GM18868 (cell line): ENCODE measurements at regions not wholly inside any gene's neighbourhood (a gene's known extent, or its start where the extent isn't known, plus 50 kb on each side); places are given as distances from the start of the nearest gene placed in this dataset.

Experiments used
- ATAC-seq: cut with Tn5 transposase; IDR thresholded peaks from one replicate; pipeline ENCODE4 v1.9.1; 2021; ENCODE audit warnings: mild to moderate bottlenecking, moderate library complexity; ENCODE audit not compliant: unreplicated experiment

DNA sequence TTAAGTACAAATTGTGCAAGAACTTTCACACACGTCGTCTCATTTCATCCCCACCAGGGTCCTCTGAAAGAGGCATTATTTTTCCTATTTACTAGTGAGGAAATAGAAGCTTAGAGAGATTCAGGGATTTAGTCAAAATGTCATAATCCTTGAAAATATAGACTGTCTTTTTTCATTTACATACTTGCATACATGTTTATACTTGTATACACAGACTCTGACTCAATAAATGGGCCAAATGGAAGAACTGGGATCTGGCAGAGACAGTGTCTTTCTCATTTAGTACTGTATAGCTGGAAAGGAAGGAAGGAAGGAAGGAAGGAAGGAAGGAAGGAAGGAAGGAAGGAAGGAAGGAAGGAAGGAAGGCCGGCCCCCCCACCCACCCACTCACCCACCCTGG is 357.7 kb upstream of the SOX5 start:
- no peak for ATAC-seq

DNA sequence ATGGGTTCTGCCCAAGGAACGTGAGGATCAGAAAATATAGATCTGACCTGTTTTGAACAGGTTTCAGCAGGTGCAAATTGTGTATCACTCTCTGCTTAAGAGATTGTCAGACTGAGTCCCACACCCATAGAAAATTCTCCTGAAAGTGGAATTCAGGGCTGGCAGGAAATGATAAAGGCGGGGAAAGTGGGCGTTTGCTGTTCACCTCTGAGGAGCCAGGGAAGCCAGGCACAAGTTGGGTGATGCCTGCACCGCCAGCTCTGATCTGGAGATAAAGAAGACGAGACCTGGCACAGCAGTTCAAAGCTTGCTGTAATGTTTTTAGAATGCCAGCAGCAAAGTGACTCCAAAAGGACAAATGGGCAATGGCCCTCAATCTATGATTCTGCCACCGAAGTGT is 356.5 kb upstream of the SOX5 start:
- no peak for ATAC-seq

DNA sequence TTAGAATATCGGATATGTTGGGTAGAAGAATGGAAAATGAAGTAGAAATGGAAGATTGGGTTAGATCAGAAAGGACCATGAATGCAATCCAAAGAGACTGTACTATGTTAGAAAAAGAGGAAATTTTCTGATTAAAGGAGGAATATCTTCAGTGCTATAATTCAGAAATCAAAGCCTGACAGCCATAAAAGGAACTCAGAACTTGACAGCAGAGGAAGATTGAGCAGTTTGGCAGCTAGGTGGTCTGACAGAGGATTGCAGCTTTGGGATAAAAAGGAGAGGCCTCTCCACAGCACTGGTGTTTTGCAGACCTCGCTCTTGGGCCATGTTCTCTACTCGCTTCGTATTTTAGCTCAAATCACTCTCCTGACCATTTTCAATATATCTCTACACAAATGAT is 354.8 kb upstream of the SOX5 start:
- ATAC-seq, result no peak

DNA sequence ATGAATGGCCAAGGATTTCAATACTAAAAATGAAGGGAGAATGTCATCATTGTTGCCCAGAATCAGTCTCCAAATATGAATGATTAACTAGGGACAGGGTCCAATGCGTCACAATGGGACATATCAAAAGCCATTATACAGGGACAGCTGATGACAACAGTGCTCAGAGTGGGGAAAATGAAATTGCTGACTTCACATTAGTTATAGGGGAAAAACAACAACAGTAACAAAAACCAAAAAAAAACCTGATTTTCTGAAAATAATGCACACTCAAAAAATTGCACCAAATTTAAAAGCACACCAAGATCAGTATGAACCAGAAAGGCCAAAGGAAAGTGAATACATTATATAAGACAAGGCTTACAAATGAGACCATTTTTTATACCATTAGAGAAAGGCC is 353.2 kb upstream of the SOX5 start:
- ATAC-seq, result no peak

DNA sequence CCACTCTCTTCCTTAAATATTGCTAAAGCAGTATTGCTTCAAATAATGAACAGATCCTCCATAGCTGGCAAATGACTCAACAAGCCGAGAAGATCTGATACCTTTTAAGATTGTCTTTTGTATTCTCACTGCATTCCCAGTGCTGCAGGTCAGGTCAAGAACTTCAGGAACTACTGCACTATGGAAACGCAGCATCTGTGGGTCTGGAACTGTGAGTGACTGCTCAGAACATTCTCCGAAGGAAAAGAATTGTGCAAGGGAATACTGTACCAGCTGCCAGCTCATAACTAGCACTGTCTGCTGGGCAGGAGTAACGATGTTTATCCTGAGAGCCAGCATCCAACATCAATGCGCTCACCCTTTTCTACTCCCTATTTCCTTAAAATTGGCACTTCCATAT is 348.0 kb upstream of the SOX5 start:
- ATAC-seq, result no peak

DNA sequence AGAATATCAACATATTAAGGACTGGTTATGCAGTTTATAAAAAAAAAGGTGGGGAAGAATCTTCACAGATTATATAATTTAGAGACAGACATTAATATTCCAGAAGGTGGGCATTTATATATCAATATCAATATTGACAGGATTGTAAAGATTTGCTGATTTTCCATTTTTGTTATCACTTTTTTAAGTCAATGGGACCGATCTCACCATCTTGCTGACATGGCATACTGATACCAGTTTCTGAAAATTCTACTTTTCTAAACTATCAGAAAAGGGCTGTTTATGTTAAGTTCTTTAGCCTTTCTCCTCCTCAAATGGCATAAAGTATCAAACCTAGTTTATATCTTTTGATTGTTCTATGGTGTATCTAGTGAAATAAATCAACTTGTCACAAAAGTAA is 344.1 kb upstream of the SOX5 start:
- ATAC-seq, result no peak

DNA sequence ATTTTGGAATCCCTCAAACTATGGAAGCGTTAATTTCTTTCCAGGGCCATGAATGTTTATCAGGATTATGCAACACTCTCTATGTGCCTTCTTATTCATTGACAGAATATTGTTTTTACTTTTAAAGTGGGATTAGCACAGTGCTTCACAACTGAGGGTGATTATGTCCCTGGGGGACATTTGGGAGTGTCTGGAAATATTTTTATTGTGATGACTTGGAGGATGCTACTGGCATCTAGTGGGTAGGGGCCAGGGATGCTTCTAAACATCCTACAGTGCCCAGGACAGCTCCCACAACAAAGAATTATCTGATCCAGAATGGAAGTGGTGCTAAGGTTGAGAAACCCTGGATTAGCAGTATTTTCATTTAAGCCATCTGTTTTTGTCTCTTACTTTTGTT is 338.5 kb upstream of the SOX5 start:
- no peak for ATAC-seq

DNA sequence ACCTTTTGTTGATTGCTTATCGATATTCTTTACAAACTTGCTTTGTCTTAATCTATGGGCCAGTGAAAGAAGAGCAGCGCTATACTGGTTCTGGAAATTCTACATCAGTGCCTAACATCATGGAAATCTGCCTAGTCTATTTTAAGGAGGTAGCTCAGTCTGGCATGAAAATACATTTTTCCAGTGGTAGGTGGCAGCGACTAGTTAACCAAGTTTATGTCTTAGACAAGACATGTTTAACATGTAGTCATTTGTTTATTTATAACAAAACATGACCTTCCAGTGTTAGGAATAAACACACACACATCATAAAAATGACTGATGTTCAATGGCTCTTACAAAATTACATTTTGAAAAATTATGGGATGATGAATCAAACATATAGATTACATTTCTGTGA is 336.0 kb upstream of the SOX5 start:
- ATAC-seq, result no peak

DNA sequence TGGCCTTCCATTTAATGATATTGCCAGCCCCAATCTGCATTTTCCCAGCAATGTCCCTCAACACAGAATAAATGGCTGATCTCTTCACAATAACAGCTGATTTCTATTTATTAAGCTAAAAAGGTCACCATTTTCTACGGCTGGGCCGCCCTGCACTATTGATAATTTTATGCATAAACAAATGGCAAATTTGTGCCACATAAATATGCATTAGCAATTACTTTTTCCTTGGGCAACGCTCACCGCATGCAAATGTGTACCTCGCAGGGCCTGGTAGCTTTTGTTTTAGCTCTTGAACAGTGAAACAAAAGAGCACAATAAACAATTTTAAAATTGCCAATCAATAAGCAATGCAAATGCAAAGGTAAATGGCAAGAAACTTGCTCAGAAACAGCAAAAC is 331.9 kb upstream of the SOX5 start:
- ATAC-seq, result no peak

DNA sequence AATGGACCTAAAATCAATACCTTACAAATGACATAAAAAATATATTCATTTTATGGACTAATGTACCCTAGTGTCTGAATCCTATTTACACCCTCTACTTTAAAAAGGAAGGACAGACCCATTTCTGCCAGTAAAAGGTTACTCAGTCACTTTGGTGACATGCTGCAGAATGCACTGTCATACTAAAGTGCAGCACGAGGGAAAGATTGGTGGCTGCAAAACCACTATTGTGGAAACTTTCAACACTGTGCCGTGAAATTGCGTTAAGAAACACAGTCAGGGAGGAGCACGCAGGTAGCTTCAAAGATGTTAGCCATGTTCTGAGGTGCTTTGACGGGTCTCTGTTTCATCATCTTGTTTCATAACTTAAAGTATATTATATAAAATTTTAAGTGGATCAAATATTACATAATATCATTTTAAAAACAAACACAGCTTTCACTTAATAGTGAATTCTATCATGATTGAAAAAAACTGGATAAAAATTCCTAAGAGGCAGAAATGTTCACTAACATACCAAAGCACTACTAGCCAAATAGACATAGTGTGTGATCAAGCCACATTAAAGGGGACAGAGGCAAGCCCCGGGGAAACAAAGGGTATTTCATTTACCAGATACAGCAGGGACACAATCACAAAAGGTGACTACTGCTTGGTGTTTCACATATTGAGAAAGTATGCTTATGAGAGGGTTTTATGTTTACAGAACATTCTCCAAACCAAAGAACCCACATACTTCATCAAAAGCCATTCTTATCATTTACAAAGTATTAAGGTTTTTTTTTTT is 330.8 kb upstream of the SOX5 start:
- ATAC-seq, result no peak

DNA sequence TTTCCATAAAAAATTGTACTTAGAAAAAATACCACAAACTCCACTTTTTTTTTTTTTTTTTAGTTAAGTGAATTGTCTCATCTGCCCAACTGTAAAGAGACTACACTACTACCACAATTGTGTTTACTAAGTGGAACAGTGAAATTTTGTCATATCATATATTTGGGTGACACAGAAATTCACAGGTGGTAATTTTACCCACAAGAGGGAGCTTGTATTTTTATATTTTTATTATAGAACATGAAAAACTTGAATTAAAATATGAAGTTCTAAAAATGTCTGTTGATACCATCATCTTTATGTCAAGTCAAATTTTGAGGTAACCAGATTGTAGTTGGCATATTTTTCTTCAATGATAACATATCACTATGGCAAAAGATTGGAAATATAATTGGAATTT is 329.4 kb upstream of the SOX5 start:
- ATAC-seq, result no peak

DNA sequence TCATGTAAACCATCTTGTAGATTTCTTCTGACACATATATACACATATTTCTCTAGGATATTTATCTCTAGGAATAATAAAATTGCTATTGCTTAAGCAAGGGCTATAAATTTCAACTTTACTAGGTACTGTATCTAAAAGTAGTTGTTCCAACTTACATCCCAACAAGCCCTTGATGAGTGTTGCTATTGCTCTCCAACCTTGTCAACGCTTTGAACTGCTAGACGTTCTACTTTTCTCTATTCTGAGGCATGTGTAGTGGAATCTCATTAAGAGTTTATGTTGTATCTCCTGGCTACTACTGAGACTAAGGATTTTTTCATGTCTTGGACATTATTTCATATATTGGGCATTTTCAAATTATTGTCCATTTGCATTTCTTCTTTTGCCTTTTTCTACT is 321.5 kb upstream of the SOX5 start:
- ATAC-seq, result no peak

DNA sequence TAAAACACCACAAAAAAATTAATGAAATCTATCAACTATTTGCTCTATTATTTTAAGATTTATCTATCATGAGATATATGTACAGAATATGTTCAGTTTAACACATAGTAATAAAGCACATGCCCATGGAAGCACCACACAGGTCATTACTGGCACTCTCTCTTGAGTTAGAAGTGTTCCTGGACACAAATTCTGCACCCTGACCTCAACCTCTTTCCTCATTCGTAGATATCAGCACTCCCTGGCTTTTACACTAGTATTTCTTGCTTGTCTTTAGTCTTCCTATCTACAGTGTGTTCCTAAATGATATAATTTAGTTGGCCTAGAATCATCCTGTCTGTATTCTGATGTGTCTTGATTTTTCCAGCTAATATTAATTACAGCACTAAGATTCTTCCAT is 321.0 kb upstream of the SOX5 start:
- no peak for ATAC-seq

DNA sequence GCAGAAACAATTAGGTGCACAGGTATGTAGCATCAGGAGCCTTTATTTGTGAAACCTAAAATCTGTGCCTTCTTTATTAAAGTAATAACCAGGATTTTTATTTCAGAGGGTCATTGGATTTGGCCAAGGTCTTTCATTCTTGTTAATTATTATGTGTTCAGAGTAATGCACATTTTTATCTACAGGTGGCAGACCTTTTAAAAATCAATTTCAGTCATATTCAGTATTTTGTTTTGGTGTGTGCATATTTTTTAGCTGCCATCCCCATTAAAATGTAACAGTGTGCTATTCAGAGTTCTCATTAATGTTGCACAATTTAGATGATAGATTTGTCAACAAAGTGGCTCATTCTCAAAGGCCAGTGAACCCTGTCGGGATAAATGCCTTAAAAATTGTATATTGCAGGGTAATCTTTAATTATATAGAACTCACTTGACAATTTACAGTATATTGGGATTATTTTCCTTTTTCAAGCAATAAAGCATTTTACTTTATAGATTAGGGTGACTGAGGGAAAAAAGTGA is 319.3 kb upstream of the SOX5 start:
- no peak for ATAC-seq

DNA sequence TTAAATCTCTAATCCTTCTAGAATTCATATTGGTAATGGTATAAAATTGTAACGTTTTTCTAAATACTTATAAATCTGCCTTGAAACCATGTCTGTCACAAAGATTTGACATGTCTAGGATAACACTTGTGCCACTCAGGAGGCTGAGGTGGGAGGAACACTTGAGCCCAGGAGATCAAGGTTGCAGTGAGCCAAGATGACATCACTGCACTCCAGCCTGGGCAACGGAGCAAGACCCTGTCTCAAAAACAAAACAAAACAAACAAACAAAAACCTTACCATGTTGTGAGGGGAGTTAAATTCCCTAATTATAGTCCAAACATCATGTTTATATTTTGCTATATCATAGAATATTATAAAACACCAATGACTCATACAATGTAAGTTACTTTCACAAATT is 317.5 kb upstream of the SOX5 start:
- no peak for ATAC-seq

DNA sequence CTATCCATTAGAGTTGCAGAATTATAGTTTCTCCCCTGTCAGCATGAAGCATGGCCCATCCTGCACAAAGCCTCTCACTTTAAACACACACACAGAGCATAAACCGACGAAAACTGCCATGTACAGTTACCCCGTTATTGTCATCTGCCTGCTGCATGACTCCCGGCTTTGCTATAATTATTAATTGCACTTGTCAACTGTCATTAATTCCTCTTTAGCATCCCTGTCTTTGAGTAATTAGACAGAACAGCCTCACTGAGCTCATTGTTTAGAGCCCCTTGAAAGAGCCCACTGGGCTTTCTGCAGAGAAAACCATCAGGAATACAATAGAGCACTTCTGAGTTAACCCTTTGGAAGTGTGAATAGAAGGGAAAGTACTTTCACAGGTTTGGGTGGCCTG is 307.2 kb upstream of the SOX5 start:
- ATAC-seq, result no peak

DNA sequence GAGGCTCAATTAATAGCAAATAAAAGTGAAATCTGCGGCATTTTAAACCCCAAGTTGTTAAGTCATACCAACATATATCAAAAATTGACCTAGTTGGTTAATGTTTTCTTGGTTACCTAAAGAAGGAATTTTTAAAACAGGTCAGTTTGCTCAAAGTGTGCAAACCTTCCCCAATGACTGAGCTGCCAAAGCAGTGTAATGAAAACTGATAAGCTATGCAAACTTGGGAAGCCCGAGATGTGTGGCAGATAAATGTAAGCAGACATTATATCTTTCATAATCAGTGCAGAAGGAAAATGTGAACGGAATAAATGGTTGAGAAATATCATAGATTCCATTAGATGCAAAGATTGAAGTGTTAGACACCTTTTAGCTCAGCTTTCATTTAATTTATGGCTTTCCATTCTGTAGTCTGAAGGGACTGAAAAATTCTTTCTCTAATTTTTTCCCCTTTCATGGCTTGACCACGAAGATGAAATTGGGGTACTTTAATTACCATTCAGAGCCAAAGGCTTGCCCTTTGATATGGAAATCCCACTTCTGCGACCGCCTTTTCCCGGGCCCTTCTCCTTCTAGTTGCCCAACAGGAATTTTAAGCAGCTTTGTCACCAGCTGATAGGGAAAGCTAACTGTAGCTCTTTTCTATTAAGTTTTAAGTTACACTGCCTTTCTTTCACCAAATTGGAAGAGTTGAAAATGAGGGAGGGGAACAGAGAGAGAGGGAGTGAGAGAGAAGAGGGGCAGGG is 306.6 kb upstream of the SOX5 start:
- no peak for ATAC-seq

DNA sequence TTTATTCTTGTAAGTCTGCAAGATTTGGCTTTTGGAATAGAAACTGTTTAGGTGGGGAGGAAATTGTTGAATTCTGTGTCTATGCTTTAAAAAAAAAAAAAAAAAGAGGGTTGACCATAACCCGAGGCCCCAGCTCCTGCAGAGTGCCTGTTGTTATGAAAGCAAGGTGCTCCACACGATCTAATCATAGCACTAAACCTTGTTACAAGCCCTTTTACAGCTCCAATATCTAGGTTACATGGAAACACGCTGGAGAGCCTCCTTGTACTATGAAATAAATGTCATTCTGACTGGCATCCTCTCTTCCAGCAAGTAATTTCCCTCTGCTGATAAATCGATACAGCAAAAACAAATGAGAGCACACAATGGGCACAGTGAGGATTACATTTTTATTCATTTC is 303.1 kb upstream of the SOX5 start:
- ATAC-seq, result no peak

DNA sequence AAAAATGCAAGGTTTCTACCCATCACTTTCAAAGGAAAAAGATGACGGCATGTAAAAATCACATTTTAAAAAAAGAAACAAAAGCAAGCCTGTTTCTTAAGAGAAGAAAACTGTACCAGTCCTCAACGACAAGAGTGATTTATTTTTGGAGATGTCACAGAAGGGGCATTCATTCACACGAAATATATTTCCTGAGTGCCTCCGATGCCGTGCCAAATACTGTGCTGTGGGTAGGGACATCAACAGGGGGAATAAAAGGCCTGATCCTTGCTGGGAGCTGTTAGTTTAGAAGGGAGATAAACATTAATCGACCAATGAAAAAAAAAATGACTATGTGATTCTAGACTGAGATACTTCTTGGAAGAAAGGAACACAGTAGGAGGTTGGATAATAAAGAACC is 297.5 kb upstream of the SOX5 start:
- ATAC-seq, result no peak

DNA sequence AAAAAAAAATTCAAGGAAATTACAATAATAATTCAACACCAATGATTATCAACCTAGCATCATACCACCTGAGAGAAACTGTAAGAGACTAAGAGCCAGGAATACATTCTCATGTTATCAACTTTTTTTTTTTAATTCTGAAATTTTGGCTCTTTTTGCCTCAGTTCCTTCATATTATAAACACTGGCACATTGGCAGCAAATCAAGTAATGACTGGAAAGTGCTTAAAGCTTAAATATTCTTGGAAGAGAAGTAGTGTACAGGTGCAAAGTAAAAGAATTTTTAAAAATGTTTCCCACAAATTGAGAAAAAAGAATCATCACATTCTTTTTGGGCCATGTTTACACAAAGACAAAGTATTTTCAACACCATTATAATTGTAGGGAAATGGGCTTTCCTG is 296.9 kb upstream of the SOX5 start:
- ATAC-seq, result no peak

DNA sequence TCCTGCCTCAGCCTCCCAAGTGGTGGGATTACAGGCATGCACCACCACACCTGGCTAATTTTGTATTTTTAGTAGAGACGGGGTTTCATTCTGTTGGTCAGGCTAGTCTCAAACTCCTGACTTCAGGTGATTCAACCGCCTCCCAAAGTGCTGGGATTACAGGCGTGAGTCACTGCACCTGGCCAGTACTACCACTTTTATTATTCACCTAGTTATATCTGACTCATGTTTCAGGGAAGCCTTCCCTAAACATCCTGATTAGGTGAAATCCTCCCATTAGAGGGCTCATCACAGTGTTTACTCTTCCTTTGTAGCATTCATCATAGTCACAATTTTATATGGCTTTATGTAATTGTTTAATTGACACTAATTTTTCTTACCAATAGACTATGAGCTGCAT is 295.3 kb upstream of the SOX5 start:
- no peak for ATAC-seq

DNA sequence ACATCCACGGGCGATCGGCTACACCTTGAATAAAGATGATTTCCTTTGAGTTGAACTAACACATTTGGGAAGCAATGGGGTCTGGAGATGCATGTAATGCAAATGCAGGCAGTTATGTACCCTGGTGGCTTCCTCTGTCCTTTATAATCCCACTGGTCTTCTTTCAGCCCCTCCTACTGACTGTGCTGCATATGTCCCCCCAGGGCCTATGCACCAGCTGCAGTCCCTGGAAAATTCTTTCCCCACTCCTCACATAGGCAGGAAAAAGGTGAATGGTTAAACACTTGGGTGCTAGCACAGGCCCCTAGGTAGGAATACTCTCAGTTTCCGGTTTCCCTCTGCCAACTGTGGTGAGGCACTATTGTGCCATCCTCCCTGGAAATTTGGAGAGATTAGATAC is 294.8 kb upstream of the SOX5 start:
- no peak for ATAC-seq

DNA sequence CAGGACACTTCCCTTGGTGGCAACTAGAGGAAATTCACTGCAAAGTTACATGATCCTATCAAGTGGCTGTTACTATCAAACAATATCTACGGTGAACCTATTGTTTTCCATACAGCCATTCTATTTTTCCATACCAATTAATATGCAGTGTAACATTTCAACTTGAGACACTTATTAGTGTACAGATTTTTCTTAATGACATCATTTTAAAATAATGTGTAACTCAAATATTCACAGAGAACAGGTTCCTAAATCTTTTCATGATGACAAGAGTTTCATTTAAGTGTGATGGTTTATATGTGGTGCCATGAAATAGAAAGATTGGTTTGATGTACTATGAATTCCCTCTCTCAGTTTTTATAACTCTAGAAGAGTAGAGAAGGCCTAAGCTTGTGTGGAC is 291.2 kb upstream of the SOX5 start:
- ATAC-seq, result no peak
